ENCODE measurements at regions not wholly inside any gene's neighbourhood (a gene's known extent, or its start where the extent isn't known, plus 50 kb on each side); places are given as distances from the start of the nearest gene placed in this dataset.

- Histone ChIP-seq H3K27me3 (no peaks in the 10 kb centered on the region), H3K27ac (no peak overlapping the region), H3K36me3 (no peaks in the 10 kb centered on the region), H3K9me3 (no peaks in the 10 kb centered on the region), H3K4me1 (no peaks in the 10 kb centered on the region), H3K4me3 (no peak overlapping the region)
- no peak for TF ChIP-seq EP300 (IDR thresholded peaks at IDR 0.05)
- no peak for TF ChIP-seq POLR2A (IDR thresholded peaks at IDR 0.05)
- no peak for TF ChIP-seq CTCF (IDR thresholded peaks at IDR 0.05)
- 68 to 69% methylated on average over 3 of the region's 3 CpGs for WGBS, 2 donors
- no peak for DNase-seq (ENCODE audit: low spot score in 2 of 2)
Observed at GRCh38 chr3:145815707-145816413, 345.1 kb downstream of the PLOD2 start.

- 56 to 58% methylated on average over 4 of the region's 4 CpGs for WGBS, 2 donors
- no peak for TF ChIP-seq EP300 (IDR thresholded peaks at IDR 0.05)
- TF ChIP-seq CTCF (IDR thresholded peaks at IDR 0.05) = no peak
- TF ChIP-seq POLR2A (IDR thresholded peaks at IDR 0.05) = no peak
- Histone ChIP-seq H3K4me3 (no peak overlapping the region), H3K27me3 (no peaks in the 10 kb centered on the region), H3K27ac (no peak overlapping the region), H3K9me3 (no peaks in the 10 kb centered on the region), H3K36me3 (no peaks in the 10 kb centered on the region), H3K4me1 (no peaks in the 10 kb centered on the region)
- DNase-seq (ENCODE audit: low spot score in 2 of 2) = no peak
Observed at GRCh38 chr3:145817870-145818483, 343.0 kb downstream of the PLOD2 start.

- H3K27me3 ChIP-seq = no peaks in the 10 kb centered on the region
- no peak overlapping the region for H3K4me3 ChIP-seq
- TF ChIP-seq POLR2A (IDR thresholded peaks at IDR 0.05) (no peak), EP300 (IDR thresholded peaks at IDR 0.05) (no peak), CTCF (IDR thresholded peaks at IDR 0.05) (no peak)
- H3K36me3 ChIP-seq = no peaks in the 10 kb centered on the region
- WGBS, 2 donors = 75 to 85% methylated on average over 2 of the region's 2 CpGs
- H3K4me1 ChIP-seq = no peaks in the 10 kb centered on the region
- H3K27ac ChIP-seq = no peak overlapping the region
- H3K9me3 ChIP-seq = peaks cover 0 to 7% (median 0%) of the 10 kb centered on the region in 4 donors
- no peak for DNase-seq (ENCODE audit: low spot score in 2 of 2)
Observed at GRCh38 chr3:145820170-145820569, 340.8 kb downstream of the PLOD2 start.

GRCh38 chr3:145842294-145842902, 318.6 kb downstream of the PLOD2 start:
- H3K36me3 ChIP-seq = no peaks in the 10 kb centered on the region
- H3K27ac ChIP-seq = no peak overlapping the region
- TF ChIP-seq CTCF (IDR thresholded peaks at IDR 0.05) = no peak
- TF ChIP-seq EP300 (IDR thresholded peaks at IDR 0.05) = no peak
- TF ChIP-seq POLR2A (IDR thresholded peaks at IDR 0.05) = no peak
- WGBS, 2 donors = 70 to 85% methylated on average over 2 of the region's 2 CpGs
- DNase-seq (ENCODE audit: low spot score in 2 of 2) = no peak
- no peaks in the 10 kb centered on the region for H3K27me3 ChIP-seq
- H3K9me3 ChIP-seq = no peaks in the 10 kb centered on the region
- no peaks in the 10 kb centered on the region for H3K4me1 ChIP-seq
- no peak overlapping the region for H3K4me3 ChIP-seq

GRCh38 chr3:145843561-145843960, 317.4 kb downstream of the PLOD2 start:
- WGBS, 2 donors = 78 to 90% methylated on average over 1 of the region's 1 CpG
- no peaks in the 10 kb centered on the region for H3K36me3 ChIP-seq
- TF ChIP-seq EP300 (IDR thresholded peaks at IDR 0.05) (no peak), POLR2A (IDR thresholded peaks at IDR 0.05) (no peak), CTCF (IDR thresholded peaks at IDR 0.05) (no peak)

More at GRCh38 chr3:145843561-145843960, 317.4 kb downstream of the PLOD2 start:
- DNase-seq (ENCODE audit: low spot score in 2 of 2) = no peak
- no peaks in the 10 kb centered on the region for H3K4me1 ChIP-seq
- H3K4me3 ChIP-seq = no peak overlapping the region
- H3K27ac ChIP-seq = no peak overlapping the region
- H3K9me3 ChIP-seq = no peaks in the 10 kb centered on the region
- no peaks in the 10 kb centered on the region for H3K27me3 ChIP-seq

Measured in tibial nerve (tissue), 4 donors.